ENCODE measurements at regions not wholly inside any gene's neighbourhood (a gene's known extent, or its start where the extent isn't known, plus 50 kb on each side); places are given as distances from the start of the nearest gene placed in this dataset.

DNA sequence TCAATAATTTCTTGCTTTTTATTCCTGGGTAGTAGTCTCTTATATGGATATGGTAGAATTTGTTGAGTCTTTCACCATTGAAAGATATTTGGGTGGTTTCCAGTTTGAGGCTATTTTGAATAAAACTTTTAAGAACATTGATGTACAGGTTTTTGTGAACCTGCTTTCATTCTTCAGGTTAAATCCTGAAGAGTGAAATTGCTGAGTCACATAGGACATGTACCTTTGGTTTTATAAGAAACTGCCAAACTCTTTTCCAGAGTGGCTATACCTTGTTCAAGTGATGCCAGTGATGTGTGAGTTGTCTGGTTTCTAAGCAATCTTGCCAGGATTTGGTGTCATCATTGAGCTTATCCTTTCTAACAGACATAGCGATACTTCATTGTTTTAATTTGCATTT, 184.6 kb upstream of the PZP start:
- H3K27ac Mint-ChIP-seq: no peak overlapping the region
- peaks cover 2% of the 10 kb centered on the region for H3K4me1 Mint-ChIP-seq
- TF ChIP-seq, protein P1, sequence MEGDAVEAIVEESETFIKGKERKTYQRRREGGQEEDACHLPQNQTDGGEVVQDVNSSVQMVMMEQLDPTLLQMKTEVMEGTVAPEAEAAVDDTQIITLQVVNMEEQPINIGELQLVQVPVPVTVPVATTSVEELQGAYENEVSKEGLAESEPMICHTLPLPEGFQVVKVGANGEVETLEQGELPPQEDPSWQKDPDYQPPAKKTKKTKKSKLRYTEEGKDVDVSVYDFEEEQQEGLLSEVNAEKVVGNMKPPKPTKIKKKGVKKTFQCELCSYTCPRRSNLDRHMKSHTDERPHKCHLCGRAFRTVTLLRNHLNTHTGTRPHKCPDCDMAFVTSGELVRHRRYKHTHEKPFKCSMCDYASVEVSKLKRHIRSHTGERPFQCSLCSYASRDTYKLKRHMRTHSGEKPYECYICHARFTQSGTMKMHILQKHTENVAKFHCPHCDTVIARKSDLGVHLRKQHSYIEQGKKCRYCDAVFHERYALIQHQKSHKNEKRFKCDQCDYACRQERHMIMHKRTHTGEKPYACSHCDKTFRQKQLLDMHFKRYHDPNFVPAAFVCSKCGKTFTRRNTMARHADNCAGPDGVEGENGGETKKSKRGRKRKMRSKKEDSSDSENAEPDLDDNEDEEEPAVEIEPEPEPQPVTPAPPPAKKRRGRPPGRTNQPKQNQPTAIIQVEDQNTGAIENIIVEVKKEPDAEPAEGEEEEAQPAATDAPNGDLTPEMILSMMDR (IDR thresholded peaks at IDR 0.05; ENCODE audit: unreplicated experiment): no peak
- no peaks in the 10 kb centered on the region for H3K9me3 Mint-ChIP-seq
- H3K36me3 Mint-ChIP-seq: no peaks in the 10 kb centered on the region
- H3K27me3 Mint-ChIP-seq (ENCODE audit: low read depth): no peaks in the 10 kb centered on the region
- no peak overlapping the region for H3K4me3 Mint-ChIP-seq
- DNase-seq (ENCODE audit: low spot score in 2 of 2, unreplicated experiment in 2 of 2): no peak

DNA sequence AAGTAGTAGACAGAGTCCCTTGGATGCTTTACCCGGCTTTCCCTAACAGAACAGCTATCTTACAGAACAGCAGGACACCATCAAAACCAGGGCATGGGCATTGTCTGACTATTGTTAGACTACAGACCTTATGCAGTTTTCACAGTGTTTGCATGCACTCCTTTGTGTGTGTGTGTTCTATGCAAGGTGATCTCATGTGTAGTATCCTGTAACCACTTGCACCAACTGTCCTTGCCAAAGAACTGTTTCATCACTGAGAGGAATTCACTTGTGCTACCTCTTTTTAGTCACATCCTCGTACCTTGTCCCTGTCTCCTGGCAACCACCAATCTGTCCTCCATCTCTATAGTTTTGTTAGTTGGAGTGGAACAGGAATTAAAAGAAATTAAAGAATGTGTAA, 183.6 kb upstream of the PZP start:
- Mint-ChIP-seq H3K36me3 (no peaks in the 10 kb centered on the region), H3K27me3 (ENCODE audit: low read depth) (no peaks in the 10 kb centered on the region), H3K27ac (no peak overlapping the region), H3K4me3 (no peak overlapping the region), H3K9me3 (no peaks in the 10 kb centered on the region), H3K4me1 (peaks cover 2% of the 10 kb centered on the region)
- TF ChIP-seq, protein P1 (IDR thresholded peaks at IDR 0.05; ENCODE audit: unreplicated experiment): no peak
- no peak for DNase-seq (ENCODE audit: low spot score in 2 of 2, unreplicated experiment in 2 of 2)

- Mint-ChIP-seq H3K4me1 (peaks cover 2% of the 10 kb centered on the region), H3K27ac (no peak overlapping the region), H3K9me3 (no peaks in the 10 kb centered on the region), H3K36me3 (no peaks in the 10 kb centered on the region), H3K4me3 (no peak overlapping the region), H3K27me3 (ENCODE audit: low read depth) (no peaks in the 10 kb centered on the region)
- no peak for DNase-seq (ENCODE audit: low spot score in 2 of 2, unreplicated experiment in 2 of 2)
- TF ChIP-seq, protein P1 (IDR thresholded peaks at IDR 0.05; ENCODE audit: unreplicated experiment): no peak
These were observed 182.6 kb upstream of the PZP start for GRCh38 chr12:9390761-9391160.

DNA sequence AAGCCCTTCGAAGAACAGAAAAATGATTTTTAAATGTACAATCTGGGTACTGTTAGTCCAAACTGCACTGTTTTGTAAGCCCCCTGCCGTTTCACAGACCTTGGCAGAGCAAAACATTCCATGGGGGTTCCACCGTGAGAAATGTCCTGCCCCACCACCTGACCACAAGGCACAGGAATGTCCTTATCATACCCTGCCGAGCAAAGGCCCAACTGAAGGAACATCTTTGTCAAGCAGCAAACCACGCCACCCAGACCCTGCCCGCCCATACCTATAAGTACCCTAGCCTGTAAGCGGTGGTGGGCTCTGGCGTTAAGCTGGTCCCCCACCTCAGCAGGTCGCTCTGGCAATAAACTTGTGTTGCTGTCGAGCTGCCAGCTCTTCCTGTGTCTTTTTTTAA, 181.6 kb upstream of the PZP start:
- H3K36me3 Mint-ChIP-seq: no peaks in the 10 kb centered on the region
- H3K27me3 Mint-ChIP-seq (ENCODE audit: low read depth): no peaks in the 10 kb centered on the region
- TF ChIP-seq, protein P1 (IDR thresholded peaks at IDR 0.05; ENCODE audit: unreplicated experiment): no peak
- DNase-seq (ENCODE audit: low spot score in 2 of 2, unreplicated experiment in 2 of 2): no peak
- peaks cover 2% of the 10 kb centered on the region for H3K4me1 Mint-ChIP-seq
- H3K4me3 Mint-ChIP-seq: no peak overlapping the region
- no peak overlapping the region for H3K27ac Mint-ChIP-seq
- H3K9me3 Mint-ChIP-seq: no peaks in the 10 kb centered on the region

- no peaks in the 10 kb centered on the region for H3K27me3 Mint-ChIP-seq (ENCODE audit: low read depth)
- TF ChIP-seq, protein P1 (IDR thresholded peaks at IDR 0.05; ENCODE audit: unreplicated experiment): no peak
- DNase-seq (ENCODE audit: low spot score in 2 of 2, unreplicated experiment in 2 of 2): no peak
- H3K9me3 Mint-ChIP-seq: no peaks in the 10 kb centered on the region
- H3K36me3 Mint-ChIP-seq: no peaks in the 10 kb centered on the region
- H3K27ac Mint-ChIP-seq: no peak overlapping the region
- H3K4me1 Mint-ChIP-seq: peaks cover 2% of the 10 kb centered on the region
- no peak overlapping the region for H3K4me3 Mint-ChIP-seq
These were observed 180.2 kb upstream of the PZP start for GRCh38 chr12:9388379-9388778.

DNA sequence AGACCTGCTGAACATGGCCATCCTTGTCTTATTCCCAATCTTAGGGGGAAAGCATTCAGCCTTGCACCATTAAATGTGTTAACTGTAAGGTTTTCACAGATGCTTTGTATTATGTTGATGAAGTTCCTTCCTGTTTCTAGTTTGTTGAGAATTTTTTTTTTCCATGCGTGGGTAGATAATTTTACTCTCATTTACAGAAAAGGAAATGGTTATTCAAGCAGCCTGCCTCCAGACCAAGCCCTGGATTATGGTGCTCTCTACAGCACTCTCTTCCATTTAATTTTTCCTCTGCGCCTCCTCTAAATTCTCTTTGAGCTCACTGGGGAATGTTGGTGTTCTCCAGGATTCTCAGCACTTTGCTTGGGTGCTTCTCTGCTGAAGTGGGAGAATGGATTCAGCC, 179.3 kb upstream of the PZP start:
- TF ChIP-seq, protein P1 (IDR thresholded peaks at IDR 0.05; ENCODE audit: unreplicated experiment): no peak
- H3K27me3 Mint-ChIP-seq (ENCODE audit: low read depth): no peaks in the 10 kb centered on the region
- no peaks in the 10 kb centered on the region for H3K9me3 Mint-ChIP-seq
- no peak overlapping the region for H3K4me3 Mint-ChIP-seq
- no peaks in the 10 kb centered on the region for H3K36me3 Mint-ChIP-seq
- H3K4me1 Mint-ChIP-seq: peaks cover 2% of the 10 kb centered on the region
- DNase-seq (ENCODE audit: low spot score in 2 of 2, unreplicated experiment in 2 of 2): no peak
- no peak overlapping the region for H3K27ac Mint-ChIP-seq

All from mesothelial cell of epicardium (in vitro differentiated cells).